ENCODE measurements at regions not wholly inside any gene's neighbourhood (a gene's known extent, or its start where the extent isn't known, plus 50 kb on each side); places are given as distances from the start of the nearest gene placed in this dataset.
A peak's percentile ranks its signal among the peaks of the same experiment; 100 is the strongest.

GRCh38 chr2:193985272-193985671, 1671.8 kb upstream of the SLC39A10 start:
- no peak for DNase-seq (ENCODE audit: low read depth)
- no peak overlapping the region for H3K4me3 ChIP-seq (ENCODE audit: low read depth, low read length)

DNA sequence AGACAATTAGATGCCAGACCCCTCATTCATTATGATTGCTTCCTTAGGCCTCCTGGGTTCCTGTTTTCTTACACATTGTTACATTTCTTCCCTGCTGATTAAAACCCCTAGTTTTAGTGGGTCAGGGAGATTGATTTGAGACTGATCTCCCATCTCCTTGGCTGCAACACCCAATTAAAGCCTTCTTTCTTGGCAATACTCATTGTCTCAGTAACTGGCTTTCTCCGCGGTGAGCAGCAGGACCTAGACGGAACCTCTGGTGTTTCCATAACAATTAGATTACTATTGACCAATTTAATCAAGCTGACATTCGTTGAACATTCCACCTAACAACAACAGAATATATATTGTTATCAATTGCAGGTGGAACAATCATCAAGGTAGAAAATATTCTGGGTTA, 1676.4 kb upstream of the SLC39A10 start:
- no peak overlapping the region for H3K4me3 ChIP-seq (ENCODE audit: low read depth, low read length)
- DNase-seq (ENCODE audit: low read depth), result no peak

DNA sequence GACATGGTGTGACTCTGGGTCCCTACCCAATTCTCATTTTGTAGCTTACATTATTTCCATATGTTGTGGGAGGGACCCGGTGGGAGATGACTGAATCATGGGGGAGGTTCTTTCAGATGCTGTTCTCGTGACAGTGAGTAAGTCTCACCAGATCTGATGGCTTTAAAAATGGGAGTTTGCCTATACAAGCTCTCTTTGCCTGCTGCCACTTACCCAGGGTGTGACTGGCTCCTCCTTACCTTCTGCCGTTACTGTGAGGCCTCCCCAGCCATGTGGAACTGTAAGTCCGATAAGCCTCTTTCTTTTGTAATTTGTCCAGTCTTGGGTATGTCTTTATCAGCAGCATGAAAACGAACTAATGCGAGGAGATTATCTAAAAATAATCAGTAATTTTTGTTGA, 1683.2 kb upstream of the SLC39A10 start:
- H3K4me3 ChIP-seq (ENCODE audit: low read depth, low read length), result no peak overlapping the region

GRCh38 chr2:193966590-193966989, 1690.4 kb upstream of the SLC39A10 start:
- peak; percentile 82 for DNase-seq (ENCODE audit: low read depth)

More for the DNA sequence above, 1683.2 kb upstream of the SLC39A10 start:
- DNase-seq (ENCODE audit: low read depth), result no peak

GRCh38 chr2:193965263-193965662, 1691.8 kb upstream of the SLC39A10 start:
- H3K4me3 ChIP-seq (ENCODE audit: low read depth, low read length), result no peak overlapping the region
- no peak for DNase-seq (ENCODE audit: low read depth)

More at GRCh38 chr2:193966590-193966989, 1690.4 kb upstream of the SLC39A10 start:
- H3K4me3 ChIP-seq (ENCODE audit: low read depth, low read length), result no peak overlapping the region

GRCh38 chr2:193963472-193964119, 1693.4 kb upstream of the SLC39A10 start:
- H3K4me3 ChIP-seq (ENCODE audit: low read depth, low read length), result no peak overlapping the region
- peak; percentile 27 for DNase-seq (ENCODE audit: low read depth)

DNA sequence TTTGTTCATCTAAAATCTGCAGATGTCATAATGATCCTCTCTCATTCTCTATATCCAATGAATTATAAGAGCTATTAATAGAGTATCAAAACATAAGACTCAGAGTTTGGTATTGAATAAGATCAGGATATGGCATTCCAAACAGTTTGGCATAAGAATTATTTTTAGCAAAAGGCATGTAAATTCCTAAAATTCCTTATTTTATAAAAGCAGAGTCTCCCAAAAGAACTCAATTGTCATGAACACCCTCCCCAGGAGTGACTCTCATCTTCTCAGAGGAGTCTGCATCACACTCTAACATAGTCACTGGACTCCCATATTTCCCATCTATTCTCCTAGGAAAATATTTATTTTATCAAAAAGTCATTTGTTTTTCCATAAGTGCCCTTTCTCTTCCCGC, 1710.2 kb upstream of the SLC39A10 start:
- DNase-seq (ENCODE audit: low read depth), result no peak
- no peak overlapping the region for H3K4me3 ChIP-seq (ENCODE audit: low read depth, low read length)

DNA sequence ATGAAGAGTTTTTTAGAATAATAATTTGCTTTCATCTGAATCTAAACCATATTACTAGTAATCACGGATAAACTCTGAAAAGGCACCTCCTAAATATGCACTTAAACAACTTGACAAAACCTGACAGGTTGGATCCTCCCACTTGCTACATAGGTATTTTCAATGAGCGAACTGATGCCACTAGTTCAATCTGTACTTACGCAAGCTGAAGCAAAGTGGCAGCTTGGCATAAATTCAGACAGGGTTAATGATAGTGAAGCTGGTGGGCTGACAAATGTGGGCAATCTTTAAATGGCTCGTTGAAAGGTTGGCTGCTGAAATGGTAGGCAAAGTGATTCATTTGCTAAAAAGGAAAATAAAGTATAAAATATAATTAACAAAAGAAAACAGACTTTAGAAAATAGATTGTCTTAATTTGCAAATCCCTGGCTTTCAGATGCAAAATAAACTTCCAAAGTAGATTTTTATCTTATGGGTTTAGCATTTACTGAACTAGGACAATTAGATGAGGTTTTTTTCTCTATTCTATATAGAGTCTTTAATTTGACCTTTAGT, 1713.5 kb upstream of the SLC39A10 start:
- DNase-seq (ENCODE audit: low read depth), result no peak
- no peak overlapping the region for H3K4me3 ChIP-seq (ENCODE audit: low read depth, low read length)

GRCh38 chr2:193935114-193935513, 1721.9 kb upstream of the SLC39A10 start:
- H3K4me3 ChIP-seq (ENCODE audit: low read depth, low read length), result no peak overlapping the region
- DNase-seq (ENCODE audit: low read depth), result no peak

DNA sequence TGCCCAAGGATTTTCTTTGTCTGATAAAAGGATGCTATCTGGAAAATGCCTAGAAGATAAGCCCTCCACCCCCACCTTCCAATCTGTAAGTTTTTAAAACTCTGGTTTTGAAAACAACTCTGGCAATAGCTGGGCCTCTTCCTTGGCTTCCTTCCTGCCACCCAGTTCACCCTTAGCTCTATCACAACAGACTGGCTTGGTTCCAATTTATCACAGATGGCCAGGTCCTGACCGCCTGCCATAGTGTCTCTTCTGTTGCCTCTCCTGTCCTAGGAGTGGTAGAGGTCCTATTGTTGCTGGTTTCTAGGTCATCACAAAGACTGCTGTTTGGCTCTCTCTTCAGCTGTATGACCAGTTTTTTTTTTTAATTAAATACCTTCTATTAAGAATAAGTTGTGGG, 1727.9 kb upstream of the SLC39A10 start:
- H3K4me3 ChIP-seq (ENCODE audit: low read depth, low read length), result no peak overlapping the region
- no peak for DNase-seq (ENCODE audit: low read depth)

- no peak overlapping the region for H3K4me3 ChIP-seq (ENCODE audit: low read depth, low read length)
- DNase-seq (ENCODE audit: low read depth), result no peak
These were observed 1712.8 kb upstream of the TMEFF2 start for GRCh38 chr2:193907561-193907960.

DNA sequence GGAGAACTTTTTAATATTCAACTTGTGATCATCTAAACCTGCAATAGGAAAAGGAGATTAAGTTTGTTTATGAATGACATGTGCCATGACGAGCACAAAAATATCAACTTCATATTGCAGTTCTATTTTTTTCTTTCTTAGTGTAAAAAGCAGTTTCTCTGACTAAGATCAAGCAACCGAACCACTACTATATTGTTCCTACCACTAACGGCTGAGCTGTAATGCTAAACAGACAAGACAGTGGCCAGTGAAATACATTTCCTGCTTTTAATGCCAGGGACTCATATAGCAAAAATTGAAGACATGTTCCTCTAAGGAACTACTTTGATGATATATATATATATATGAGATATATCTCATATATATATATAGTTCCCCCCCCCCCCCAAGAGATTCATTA, 1705.6 kb upstream of the TMEFF2 start:
- no peak overlapping the region for H3K4me3 ChIP-seq (ENCODE audit: low read depth, low read length)
- no peak for DNase-seq (ENCODE audit: low read depth)

DNA sequence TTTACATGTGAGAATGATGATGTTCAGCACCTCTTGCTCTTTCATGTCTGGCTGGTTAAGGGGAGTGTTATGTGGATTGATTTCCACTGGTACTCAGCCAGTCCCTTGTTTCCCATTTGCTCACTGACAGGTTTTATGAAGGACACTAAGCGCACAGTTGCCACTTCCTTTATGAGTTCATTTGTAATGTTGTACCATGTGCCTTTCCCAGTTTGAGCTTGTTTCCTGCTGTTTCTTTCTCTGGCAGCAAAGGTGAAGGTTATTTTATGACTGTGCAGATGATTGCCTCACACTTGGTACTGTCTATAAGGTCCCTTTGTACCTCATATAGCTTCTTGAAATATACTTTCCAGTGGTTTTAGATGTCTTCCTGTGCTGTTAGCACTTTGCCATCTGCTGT, 1700.5 kb upstream of the TMEFF2 start:
- no peak for DNase-seq (ENCODE audit: low read depth)
- H3K4me3 ChIP-seq (ENCODE audit: low read depth, low read length), result no peak overlapping the region

GRCh38 chr2:193894081-193894480, 1699.3 kb upstream of the TMEFF2 start:
- H3K4me3 ChIP-seq (ENCODE audit: low read depth, low read length), result no peak overlapping the region
- no peak for DNase-seq (ENCODE audit: low read depth)

GRCh38 chr2:193891023-193891422, 1696.3 kb upstream of the TMEFF2 start:
- H3K4me3 ChIP-seq (ENCODE audit: low read depth, low read length), result no peak overlapping the region
- no peak for DNase-seq (ENCODE audit: low read depth)

GRCh38 chr2:193885419-193885818, 1690.7 kb upstream of the TMEFF2 start:
- no peak for DNase-seq (ENCODE audit: low read depth)
- no peak overlapping the region for H3K4me3 ChIP-seq (ENCODE audit: low read depth, low read length)

DNA sequence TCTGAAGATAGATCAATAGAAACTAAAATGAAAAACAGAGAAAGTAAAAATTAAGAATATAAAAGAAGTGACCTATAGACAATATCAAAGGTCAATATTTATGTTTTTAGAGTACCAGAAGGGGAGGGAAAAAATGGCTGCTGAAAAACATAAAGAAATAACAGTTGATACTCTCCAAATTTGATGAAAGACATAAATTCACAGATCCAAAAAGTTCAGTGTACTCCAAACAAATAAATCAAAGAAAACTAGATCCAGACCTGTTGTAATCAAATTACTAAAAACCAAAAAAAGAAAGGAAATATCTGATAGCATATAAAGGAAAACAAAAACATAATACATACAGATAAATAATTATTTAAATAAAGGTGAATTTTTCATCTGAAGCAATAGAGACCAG, 1689.1 kb upstream of the TMEFF2 start:
- no peak overlapping the region for H3K4me3 ChIP-seq (ENCODE audit: low read depth, low read length)
- DNase-seq (ENCODE audit: low read depth), result no peak

DNA sequence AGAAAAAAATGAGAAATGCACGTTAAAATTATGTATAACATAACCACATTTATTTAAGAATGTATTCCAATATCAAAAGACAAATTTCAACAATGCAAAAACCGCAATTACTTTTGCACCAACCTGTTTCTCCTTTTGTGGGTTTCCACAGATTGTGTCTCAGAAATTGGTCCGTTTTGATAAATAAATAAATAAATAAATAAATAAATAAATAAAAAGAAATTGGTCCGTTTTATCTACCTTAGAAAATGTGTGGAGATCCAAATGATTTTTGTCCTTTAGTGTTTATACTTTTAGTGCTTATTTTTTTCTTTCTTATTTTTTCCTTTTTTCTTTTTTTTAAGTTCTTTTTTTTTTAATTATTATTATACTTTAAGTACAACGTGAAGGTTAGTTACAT, 1682.2 kb upstream of the TMEFF2 start:
- DNase-seq (ENCODE audit: low read depth), result no peak
- no peak overlapping the region for H3K4me3 ChIP-seq (ENCODE audit: low read depth, low read length)

DNA sequence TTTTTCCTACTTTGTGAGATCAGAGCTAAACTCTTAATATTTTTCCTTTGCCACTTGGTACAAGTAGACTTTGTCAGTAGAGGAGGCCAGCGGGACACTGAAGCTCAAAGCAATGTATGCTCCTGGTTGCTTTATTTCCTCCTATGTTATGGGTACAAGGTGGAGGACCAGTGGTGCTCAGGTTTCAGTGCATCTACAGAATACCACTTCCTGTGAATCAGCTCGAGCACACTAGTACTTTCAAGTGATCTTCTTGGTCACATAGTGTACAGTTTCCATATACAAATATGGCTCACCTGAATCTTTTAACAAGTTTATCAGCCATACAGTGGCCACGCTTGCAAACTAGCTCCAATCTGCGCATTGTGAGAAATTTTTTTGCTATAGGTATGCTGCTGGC, 1674.8 kb upstream of the TMEFF2 start:
- H3K4me3 ChIP-seq (ENCODE audit: low read depth, low read length), result no peak overlapping the region

GRCh38 chr2:193868833-193869232, 1674.1 kb upstream of the TMEFF2 start:
- H3K4me3 ChIP-seq (ENCODE audit: low read depth, low read length), result no peak overlapping the region
- no peak for DNase-seq (ENCODE audit: low read depth)

More for the DNA sequence above, 1674.8 kb upstream of the TMEFF2 start:
- DNase-seq (ENCODE audit: low read depth), result no peak

- H3K4me3 ChIP-seq (ENCODE audit: low read depth, low read length), result no peak overlapping the region
- DNase-seq (ENCODE audit: low read depth), result no peak
These were observed 1673.4 kb upstream of the TMEFF2 start for GRCh38 chr2:193868132-193868531.

All from skeletal muscle cell (primary cell).